ENCODE measurements at regions not wholly inside any gene's neighbourhood (a gene's known extent, or its start where the extent isn't known, plus 50 kb on each side); places are given as distances from the start of the nearest gene placed in this dataset.

DNA sequence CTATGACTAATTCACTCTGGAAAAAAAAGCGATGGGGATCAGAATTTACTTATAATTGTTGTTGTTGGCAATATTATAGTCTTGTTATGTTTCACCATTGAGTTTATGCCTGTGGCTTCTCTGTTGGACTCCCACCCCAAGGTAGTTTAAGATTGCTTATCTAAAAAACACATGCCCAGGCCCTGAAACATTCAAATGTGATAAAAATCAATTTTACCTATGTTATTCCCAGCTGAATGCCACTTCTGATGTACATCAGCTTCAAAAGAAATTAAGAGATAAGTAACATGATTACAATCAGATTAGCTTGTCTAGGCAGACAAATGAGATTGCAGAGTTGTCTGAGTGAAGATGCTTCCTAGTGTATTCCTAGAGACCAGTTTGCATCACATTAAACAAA is 484.7 kb downstream of the PCDH7 start:
- POLR2A ChIA-PET, result no interaction called here
- intact Hi-C loops (cut with DNase I, micrococcal nuclease), result no loop called here
- Histone ChIP-seq H3K4me1 (ENCODE audit: insufficient read depth, low read length) (no peaks in the 10 kb centered on the region), H3K27ac (ENCODE audit: low read depth in 1 of 2, low read length in 2 of 2) (no peak overlapping the region), H3K9me3 (ENCODE audit: control insufficient read depth in 1 of 2, insufficient read depth in 1 of 2, low read length in 2 of 2) (peaks cover 0 to 14% of the 10 kb centered on the region in 2 experiments), H3K4me3 (ENCODE audit: low read length) (no peak overlapping the region), H3K36me3 (ENCODE audit: insufficient read depth, low read length) (no peaks in the 10 kb centered on the region), H3K27me3 (ENCODE audit: control insufficient read depth in 1 of 2, insufficient read depth in 2 of 2, low read length in 2 of 2) (no peaks in the 10 kb centered on the region)
- H3K36me3 Mint-ChIP-seq (ENCODE audit: low read depth), result no peaks in the 10 kb centered on the region
- CTCF ChIA-PET, result no interaction called here
- no peak overlapping the region for H3K4me3 Mint-ChIP-seq
- H3K27me3 Mint-ChIP-seq, result no peaks in the 10 kb centered on the region
- no peak overlapping the region for H3K27ac Mint-ChIP-seq
- peaks cover 10% of the 10 kb centered on the region for H3K9me3 Mint-ChIP-seq
- no peaks in the 10 kb centered on the region for H3K4me1 Mint-ChIP-seq (ENCODE audit: low read depth)
- ATAC-seq (ENCODE audit: poor library complexity), result no peak
- DNase-seq, result no peak
- TF ChIP-seq, protein P1, sequence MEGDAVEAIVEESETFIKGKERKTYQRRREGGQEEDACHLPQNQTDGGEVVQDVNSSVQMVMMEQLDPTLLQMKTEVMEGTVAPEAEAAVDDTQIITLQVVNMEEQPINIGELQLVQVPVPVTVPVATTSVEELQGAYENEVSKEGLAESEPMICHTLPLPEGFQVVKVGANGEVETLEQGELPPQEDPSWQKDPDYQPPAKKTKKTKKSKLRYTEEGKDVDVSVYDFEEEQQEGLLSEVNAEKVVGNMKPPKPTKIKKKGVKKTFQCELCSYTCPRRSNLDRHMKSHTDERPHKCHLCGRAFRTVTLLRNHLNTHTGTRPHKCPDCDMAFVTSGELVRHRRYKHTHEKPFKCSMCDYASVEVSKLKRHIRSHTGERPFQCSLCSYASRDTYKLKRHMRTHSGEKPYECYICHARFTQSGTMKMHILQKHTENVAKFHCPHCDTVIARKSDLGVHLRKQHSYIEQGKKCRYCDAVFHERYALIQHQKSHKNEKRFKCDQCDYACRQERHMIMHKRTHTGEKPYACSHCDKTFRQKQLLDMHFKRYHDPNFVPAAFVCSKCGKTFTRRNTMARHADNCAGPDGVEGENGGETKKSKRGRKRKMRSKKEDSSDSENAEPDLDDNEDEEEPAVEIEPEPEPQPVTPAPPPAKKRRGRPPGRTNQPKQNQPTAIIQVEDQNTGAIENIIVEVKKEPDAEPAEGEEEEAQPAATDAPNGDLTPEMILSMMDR (IDR thresholded peaks at IDR 0.05), result no peak

DNA sequence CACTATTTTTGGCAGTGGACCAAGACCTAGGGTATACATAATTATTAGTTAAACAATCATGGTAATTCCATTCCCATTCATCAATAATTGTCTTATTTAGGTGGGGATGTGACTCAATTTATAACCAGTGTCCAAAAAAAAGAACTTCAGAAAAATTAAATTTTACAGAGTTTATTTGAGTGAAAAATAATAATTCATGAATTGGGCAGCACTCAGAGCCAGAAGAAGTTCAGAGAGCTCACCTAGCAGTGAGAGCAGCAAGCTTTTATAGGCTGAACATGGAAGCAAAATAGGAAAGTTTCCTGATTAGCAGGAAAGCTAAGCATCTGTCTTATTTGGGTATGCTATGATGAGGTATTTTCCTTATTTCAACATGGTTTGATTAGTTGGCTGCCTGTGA is 500.8 kb downstream of the PCDH7 start:
- Histone ChIP-seq H3K36me3 (ENCODE audit: insufficient read depth, low read length) (no peaks in the 10 kb centered on the region), H3K4me3 (ENCODE audit: low read length) (no peak overlapping the region), H3K4me1 (ENCODE audit: insufficient read depth, low read length) (no peaks in the 10 kb centered on the region), H3K27me3 (ENCODE audit: control insufficient read depth in 1 of 2, insufficient read depth in 2 of 2, low read length in 2 of 2) (no peaks in the 10 kb centered on the region), H3K9me3 (ENCODE audit: control insufficient read depth in 1 of 2, insufficient read depth in 1 of 2, low read length in 2 of 2) (peaks cover 0 to 3% of the 10 kb centered on the region in 2 experiments), H3K27ac (ENCODE audit: low read depth in 1 of 2, low read length in 2 of 2) (no peak overlapping the region)
- Mint-ChIP-seq H3K27me3 (no peaks in the 10 kb centered on the region), H3K4me3 (no peak overlapping the region), H3K27ac (no peak overlapping the region), H3K4me1 (ENCODE audit: low read depth) (no peaks in the 10 kb centered on the region), H3K9me3 (peaks cover 5% of the 10 kb centered on the region), H3K36me3 (ENCODE audit: low read depth) (no peaks in the 10 kb centered on the region)
- ChIA-PET POLR2A (no interaction called here), CTCF (no interaction called here)
- no peak for DNase-seq
- intact Hi-C loops (cut with DNase I, micrococcal nuclease), result no loop called here
- TF ChIP-seq, protein P1 (IDR thresholded peaks at IDR 0.05), result no peak
- no peak for ATAC-seq (ENCODE audit: poor library complexity)

DNA sequence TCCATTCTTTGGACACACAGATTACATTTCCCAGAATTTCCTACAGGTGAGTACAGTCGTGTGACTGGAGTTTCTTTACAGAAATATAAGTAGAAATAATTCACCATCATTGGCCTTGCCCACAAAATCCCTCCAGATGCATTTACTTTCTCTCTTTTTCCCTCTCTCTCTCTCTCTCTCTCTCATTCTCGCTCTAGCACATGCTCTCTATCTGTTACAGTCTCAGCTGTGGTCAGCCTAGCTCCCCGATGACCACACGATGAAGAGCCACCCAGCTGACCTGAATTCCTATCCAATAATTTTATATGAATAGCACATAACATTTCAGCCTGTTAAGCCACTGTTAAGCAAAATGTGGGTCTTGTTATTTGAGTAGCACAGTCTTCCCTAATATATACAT is 507.9 kb downstream of the PCDH7 start:
- H3K9me3 ChIP-seq (ENCODE audit: control insufficient read depth in 1 of 2, insufficient read depth in 1 of 2, low read length in 2 of 2), result peaks cover 3 to 6% of the 10 kb centered on the region in 2 experiments
- DNase-seq, result no peak
- ChIA-PET CTCF (no interaction called here), POLR2A (no interaction called here)
- Mint-ChIP-seq H3K36me3 (ENCODE audit: low read depth) (no peaks in the 10 kb centered on the region), H3K27me3 (no peaks in the 10 kb centered on the region), H3K9me3 (peaks cover 6% of the 10 kb centered on the region), H3K27ac (no peak overlapping the region), H3K4me1 (ENCODE audit: low read depth) (no peaks in the 10 kb centered on the region), H3K4me3 (no peak overlapping the region)
- no peak overlapping the region for H3K4me3 ChIP-seq (ENCODE audit: low read length)
- H3K27me3 ChIP-seq (ENCODE audit: control insufficient read depth in 1 of 2, insufficient read depth in 2 of 2, low read length in 2 of 2), result no peaks in the 10 kb centered on the region
- no peak for ATAC-seq (ENCODE audit: poor library complexity)
- intact Hi-C loops (cut with DNase I, micrococcal nuclease), result no loop called here
- H3K4me1 ChIP-seq (ENCODE audit: insufficient read depth, low read length), result no peaks in the 10 kb centered on the region
- H3K36me3 ChIP-seq (ENCODE audit: insufficient read depth, low read length), result no peaks in the 10 kb centered on the region
- no peak overlapping the region for H3K27ac ChIP-seq (ENCODE audit: low read depth in 1 of 2, low read length in 2 of 2)
- TF ChIP-seq, protein P1 (IDR thresholded peaks at IDR 0.05), result no peak
